Nephron (organoid): ENCODE measurements at regions not wholly inside any gene's neighbourhood (a gene's known extent, or its start where the extent isn't known, plus 50 kb on each side); places are given as distances from the start of the nearest gene placed in this dataset.

Experiments used
- H3K27ac Mint-ChIP-seq, 3 experiments: 2 replicates each; pipeline ENCODE4 v1.8.0; 2020; ENCODE audit warnings: mixed read lengths in 3 of 3, mild to moderate bottlenecking in 2 of 3, moderate library complexity in 1 of 3
- H3K27me3 Mint-ChIP-seq: 2 replicates; pipeline ENCODE4 v1.8.0; 2021; ENCODE audit warnings: low read depth, mild to moderate bottlenecking, moderate library complexity, mixed read lengths
- H3K36me3 Mint-ChIP-seq: 2 replicates; pipeline ENCODE4 v1.8.0; 2020; ENCODE audit warnings: low read depth, mixed read lengths
- H3K4me1 Mint-ChIP-seq: 2 replicates; pipeline ENCODE4 v1.8.0; 2020; ENCODE audit warnings: mixed read lengths
- H3K4me3 Mint-ChIP-seq, 3 experiments: 2 replicates each; pipeline ENCODE4 v1.8.0; 2020; ENCODE audit warnings: mild to moderate bottlenecking in 3 of 3, mixed read lengths in 3 of 3, moderate library complexity in 2 of 3
- H3K9me3 Mint-ChIP-seq: 2 replicates; pipeline ENCODE4 v1.8.0; 2020; ENCODE audit warnings: mixed read lengths
- CTCF ChIP-seq, 3 experiments: fragments of 200-600 bp; sonication (generic); IDR thresholded peaks; one replicate each; pipeline ENCODE4 v1.5.0; 2021; ENCODE audit warnings: antibody characterized with exemption in 3 of 3; ENCODE audit not compliant: unreplicated experiment in 3 of 3

DNA sequence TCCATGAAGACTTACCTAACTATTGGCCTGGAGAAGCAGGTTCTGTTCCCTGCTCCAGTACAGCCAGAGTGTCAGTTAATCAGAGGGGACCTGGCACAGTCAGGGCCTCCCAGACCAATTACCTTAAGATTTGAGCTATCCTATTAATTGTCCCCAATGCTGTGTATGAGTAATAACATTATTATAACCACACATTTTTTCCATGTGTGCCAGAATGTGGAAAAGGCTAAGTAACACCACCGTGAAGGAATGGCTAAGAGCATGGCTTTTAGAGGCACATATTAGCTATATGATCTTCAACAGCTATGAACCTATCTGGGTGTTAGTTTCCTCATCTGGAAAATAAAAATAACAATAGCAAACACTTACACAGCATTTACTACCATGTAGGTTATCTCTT is 111.1 kb upstream of the RAP1B start:
- H3K9me3 Mint-ChIP-seq: no peaks in the 10 kb centered on the region
- H3K36me3 Mint-ChIP-seq: no peaks in the 10 kb centered on the region
- H3K27me3 Mint-ChIP-seq: peaks cover 12% of the 10 kb centered on the region
- TF ChIP-seq CTCF (IDR thresholded peaks at IDR 0.05; ENCODE audit: unreplicated experiment in 3 of 3): no peak
- no peak overlapping the region for H3K4me3 Mint-ChIP-seq
- H3K27ac Mint-ChIP-seq: no peak overlapping the region
- H3K4me1 Mint-ChIP-seq: peaks cover 5% of the 10 kb centered on the region

DNA sequence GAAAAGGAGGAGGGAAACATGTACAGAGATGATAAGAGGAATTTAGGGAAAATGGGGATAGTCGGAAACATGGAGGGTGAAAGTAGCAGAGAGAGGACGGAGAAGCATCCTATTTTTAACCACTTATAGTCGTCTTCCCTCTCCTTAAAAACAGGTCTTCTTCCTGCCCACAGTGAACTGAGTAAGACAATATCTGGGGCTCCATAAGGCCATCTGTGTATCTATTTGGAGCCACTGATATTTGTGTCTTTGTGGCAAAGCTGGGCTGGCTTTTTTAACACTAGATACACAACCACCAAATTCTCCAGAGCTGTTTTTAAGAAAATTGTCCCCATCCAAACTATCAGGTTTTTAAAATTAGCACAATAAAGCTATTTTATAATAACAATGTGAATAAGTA is 109.5 kb upstream of the RAP1B start:
- peaks cover 12% of the 10 kb centered on the region for H3K27me3 Mint-ChIP-seq
- H3K36me3 Mint-ChIP-seq: no peaks in the 10 kb centered on the region
- H3K4me1 Mint-ChIP-seq: no peaks in the 10 kb centered on the region
- no peak overlapping the region for H3K27ac Mint-ChIP-seq
- no peak overlapping the region for H3K4me3 Mint-ChIP-seq
- no peak for TF ChIP-seq CTCF (IDR thresholded peaks at IDR 0.05; ENCODE audit: unreplicated experiment in 3 of 3)
- H3K9me3 Mint-ChIP-seq: no peaks in the 10 kb centered on the region

DNA sequence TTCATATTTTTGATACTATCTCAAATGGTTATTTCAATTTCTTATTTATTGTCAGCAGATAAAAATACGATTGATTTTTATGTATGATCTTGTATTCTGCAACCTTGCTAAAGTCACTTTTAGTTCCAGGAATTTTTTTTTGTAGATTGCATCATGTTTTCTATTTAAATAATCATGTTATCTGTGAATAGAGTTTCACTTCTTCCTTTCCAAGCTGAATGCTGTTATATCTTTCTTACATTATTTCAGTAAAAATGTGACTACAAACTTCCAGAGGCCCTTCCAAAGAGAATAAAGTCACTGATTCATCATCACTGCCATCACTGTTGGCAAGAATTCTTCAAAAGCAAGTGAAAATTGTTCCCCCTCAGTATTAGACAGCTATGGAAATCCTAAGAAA is 104.7 kb upstream of the RAP1B start:
- no peak overlapping the region for H3K4me3 Mint-ChIP-seq

DNA sequence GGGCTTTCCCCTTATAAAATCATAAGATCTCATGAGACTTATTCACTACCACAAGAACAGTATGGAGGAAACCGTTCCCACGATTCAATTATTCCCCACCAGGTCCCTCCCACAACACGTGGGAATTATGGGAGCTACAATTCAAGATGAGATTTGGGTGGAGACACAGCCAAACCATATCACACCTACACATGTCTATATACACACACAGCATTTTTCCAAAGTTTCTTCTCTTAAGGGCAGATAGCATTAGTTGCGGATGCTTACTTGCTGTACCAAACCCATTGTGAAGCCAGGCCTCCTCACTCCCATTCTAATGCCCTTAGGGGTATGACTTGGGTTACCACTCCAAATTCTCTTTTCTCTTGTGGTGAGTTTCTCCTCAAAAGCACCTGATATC is 104.1 kb upstream of the RAP1B start:
- Mint-ChIP-seq H3K27me3 (no peaks in the 10 kb centered on the region), H3K27ac (no peak overlapping the region), H3K36me3 (no peaks in the 10 kb centered on the region), H3K4me1 (no peaks in the 10 kb centered on the region), H3K9me3 (no peaks in the 10 kb centered on the region), H3K4me3 (no peak overlapping the region)
- no peak for TF ChIP-seq CTCF (IDR thresholded peaks at IDR 0.05; ENCODE audit: unreplicated experiment in 3 of 3)

More for the DNA sequence above, 104.7 kb upstream of the RAP1B start:
- Mint-ChIP-seq H3K36me3 (no peaks in the 10 kb centered on the region), H3K27ac (no peak overlapping the region), H3K27me3 (no peaks in the 10 kb centered on the region), H3K9me3 (no peaks in the 10 kb centered on the region), H3K4me1 (no peaks in the 10 kb centered on the region)
- TF ChIP-seq CTCF (IDR thresholded peaks at IDR 0.05; ENCODE audit: unreplicated experiment in 3 of 3): no peak

- Mint-ChIP-seq H3K4me3 (no peak overlapping the region), H3K27ac (no peak overlapping the region), H3K36me3 (no peaks in the 10 kb centered on the region), H3K27me3 (no peaks in the 10 kb centered on the region), H3K9me3 (no peaks in the 10 kb centered on the region), H3K4me1 (no peaks in the 10 kb centered on the region)
- TF ChIP-seq CTCF (IDR thresholded peaks at IDR 0.05; ENCODE audit: unreplicated experiment in 3 of 3): no peak
These were observed 103.0 kb upstream of the RAP1B start for GRCh38 chr12:68507657-68508056.

GRCh38 chr12:68508576-68508975 is 102.1 kb upstream of the RAP1B start:
- Mint-ChIP-seq H3K9me3 (no peaks in the 10 kb centered on the region), H3K27me3 (no peaks in the 10 kb centered on the region), H3K4me1 (no peaks in the 10 kb centered on the region), H3K27ac (no peak overlapping the region), H3K4me3 (no peak overlapping the region), H3K36me3 (no peaks in the 10 kb centered on the region)
- TF ChIP-seq CTCF (IDR thresholded peaks at IDR 0.05; ENCODE audit: unreplicated experiment in 3 of 3): no peak
